GM11168 (cell line): ENCODE measurements at regions not wholly inside any gene's neighbourhood (a gene's known extent, or its start where the extent isn't known, plus 50 kb on each side); places are given as distances from the start of the nearest gene placed in this dataset.
"Not testable (repeated sequence)": the region's sequence is repeated elsewhere in the genome, so short reads cannot be mapped to it uniquely, and the experiment has no call there.

ENCODE experiments used
- in situ Hi-C: fragments of 300-500 bp; cut with MboI; formaldehyde crosslinking; loops from one replicate; pipeline ENCODE4 v1.12.0; 2022; ENCODE audit warnings: low sequenced_read_pairs; ENCODE audit not compliant: unreplicated experiment

GRCh38 chr3:177836671-177837070, 639.4 kb upstream of the TBL1XR1 start:
- in situ Hi-C loops, result no loop called here

- in situ Hi-C loops, result no loop called here
Observed at GRCh38 chr3:177837951-177838655, 640.8 kb upstream of the TBL1XR1 start.

- in situ Hi-C loops, result no loop called here
Observed at GRCh38 chr3:177838766-177839350, 641.6 kb upstream of the TBL1XR1 start.

- in situ Hi-C loops, result no loop called here
Observed at GRCh38 chr3:177842302-177842701, 645.0 kb upstream of the TBL1XR1 start.

- in situ Hi-C loops, result no loop called here
Observed at GRCh38 chr3:177842743-177843734, 645.8 kb upstream of the TBL1XR1 start.

GRCh38 chr3:177852001-177852807, 654.9 kb upstream of the TBL1XR1 start:
- in situ Hi-C loops, result no loop called here

- in situ Hi-C loops, result no loop called here
Observed at GRCh38 chr3:177855021-177855420, 657.7 kb upstream of the TBL1XR1 start.

- in situ Hi-C loops, result no loop called here
Observed at GRCh38 chr3:177860184-177860583, 662.9 kb upstream of the TBL1XR1 start.

GRCh38 chr3:177862962-177863491, 665.7 kb upstream of the TBL1XR1 start:
- in situ Hi-C loops, result no loop called here

- in situ Hi-C loops, result not testable (repeated sequence)
Observed at GRCh38 chr3:177871267-177871666, 665.0 kb upstream of the KCNMB2 start.

GRCh38 chr3:177878192-177878591, 658.0 kb upstream of the KCNMB2 start:
- in situ Hi-C loops, result no loop called here

GRCh38 chr3:177878957-177879356, 657.3 kb upstream of the KCNMB2 start:
- in situ Hi-C loops, result no loop called here

GRCh38 chr3:177881351-177881750, 654.9 kb upstream of the KCNMB2 start:
- in situ Hi-C loops, result no loop called here

- in situ Hi-C loops, result no loop called here
Observed at GRCh38 chr3:177882124-177882648, 654.0 kb upstream of the KCNMB2 start.

GRCh38 chr3:177883091-177883490, 653.1 kb upstream of the KCNMB2 start:
- in situ Hi-C loops, result no loop called here

GRCh38 chr3:177883957-177884356, 652.3 kb upstream of the KCNMB2 start:
- in situ Hi-C loops, result no loop called here

GRCh38 chr3:177885063-177885462, 651.2 kb upstream of the KCNMB2 start:
- in situ Hi-C loops, result no loop called here

GRCh38 chr3:177886501-177886900, 649.7 kb upstream of the KCNMB2 start:
- in situ Hi-C loops, result no loop called here

GRCh38 chr3:177887475-177887874, 648.8 kb upstream of the KCNMB2 start:
- in situ Hi-C loops, result no loop called here

GRCh38 chr3:177889161-177889560, 647.1 kb upstream of the KCNMB2 start:
- in situ Hi-C loops, result no loop called here
